ENCODE measurements at regions not wholly inside any gene's neighbourhood (a gene's known extent, or its start where the extent isn't known, plus 50 kb on each side); places are given as distances from the start of the nearest gene placed in this dataset.
"Not testable (repeated sequence)": the region's sequence is repeated elsewhere in the genome, so short reads cannot be mapped to it uniquely, and the experiment has no call there.

DNA sequence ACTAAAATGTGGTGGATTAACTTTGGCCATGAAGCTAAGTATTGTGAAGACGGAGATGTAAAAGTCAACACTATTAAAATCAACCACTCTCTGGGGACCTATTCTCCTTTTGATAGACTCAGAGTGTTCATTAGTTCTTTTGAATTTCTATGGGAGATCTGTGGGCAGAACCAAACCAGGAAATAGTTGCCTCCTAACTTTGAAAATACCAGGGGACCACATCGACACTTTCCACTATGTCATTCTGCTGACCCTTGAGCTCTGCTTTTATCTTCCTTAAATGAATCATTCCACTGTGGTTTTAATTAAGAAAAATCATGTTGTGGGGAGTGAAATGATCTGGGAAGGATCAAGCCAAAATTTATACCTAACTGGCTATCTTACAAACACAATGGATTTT is 960.5 kb downstream of the GATA3 start:
- DNase-seq: no peak

DNA sequence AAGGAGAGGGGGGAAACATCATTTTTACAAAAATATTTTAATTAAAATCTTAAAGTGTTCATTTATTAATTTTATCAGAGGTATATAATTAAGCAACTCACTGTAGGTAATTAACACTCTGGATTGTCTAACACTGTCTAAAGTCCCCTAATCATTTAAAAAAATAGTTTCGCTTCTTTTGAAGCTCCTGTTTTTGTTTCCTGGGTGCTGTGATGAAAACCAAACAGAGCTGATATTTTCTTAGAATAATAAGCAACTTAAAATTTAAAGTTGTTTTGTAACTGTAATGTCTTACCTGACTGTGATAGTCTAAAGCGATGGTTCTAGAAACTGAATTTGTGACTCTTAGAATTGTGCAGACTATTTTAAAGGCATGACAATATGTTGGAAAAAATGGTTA is 961.0 kb downstream of the GATA3 start:
- no peak for DNase-seq

DNA sequence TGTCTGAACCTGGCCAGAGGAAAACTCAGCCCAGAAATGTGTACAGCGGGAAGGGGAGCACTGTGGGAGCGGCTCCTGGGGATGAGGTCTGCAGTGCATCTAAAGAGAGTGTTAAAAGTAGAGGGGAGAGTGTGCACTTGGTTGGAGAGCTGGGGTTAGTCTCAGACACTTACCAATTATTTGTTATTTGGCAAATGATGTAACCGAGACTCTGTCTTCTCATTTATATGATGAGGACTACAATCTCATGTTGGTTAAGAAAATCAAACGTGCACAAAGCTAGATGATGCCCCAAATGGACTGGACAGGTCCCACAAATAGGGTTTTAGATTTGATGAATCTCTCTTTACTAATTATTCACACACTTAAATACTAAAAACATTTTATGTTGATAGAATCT is 962.4 kb downstream of the GATA3 start:
- DNase-seq: no peak

DNA sequence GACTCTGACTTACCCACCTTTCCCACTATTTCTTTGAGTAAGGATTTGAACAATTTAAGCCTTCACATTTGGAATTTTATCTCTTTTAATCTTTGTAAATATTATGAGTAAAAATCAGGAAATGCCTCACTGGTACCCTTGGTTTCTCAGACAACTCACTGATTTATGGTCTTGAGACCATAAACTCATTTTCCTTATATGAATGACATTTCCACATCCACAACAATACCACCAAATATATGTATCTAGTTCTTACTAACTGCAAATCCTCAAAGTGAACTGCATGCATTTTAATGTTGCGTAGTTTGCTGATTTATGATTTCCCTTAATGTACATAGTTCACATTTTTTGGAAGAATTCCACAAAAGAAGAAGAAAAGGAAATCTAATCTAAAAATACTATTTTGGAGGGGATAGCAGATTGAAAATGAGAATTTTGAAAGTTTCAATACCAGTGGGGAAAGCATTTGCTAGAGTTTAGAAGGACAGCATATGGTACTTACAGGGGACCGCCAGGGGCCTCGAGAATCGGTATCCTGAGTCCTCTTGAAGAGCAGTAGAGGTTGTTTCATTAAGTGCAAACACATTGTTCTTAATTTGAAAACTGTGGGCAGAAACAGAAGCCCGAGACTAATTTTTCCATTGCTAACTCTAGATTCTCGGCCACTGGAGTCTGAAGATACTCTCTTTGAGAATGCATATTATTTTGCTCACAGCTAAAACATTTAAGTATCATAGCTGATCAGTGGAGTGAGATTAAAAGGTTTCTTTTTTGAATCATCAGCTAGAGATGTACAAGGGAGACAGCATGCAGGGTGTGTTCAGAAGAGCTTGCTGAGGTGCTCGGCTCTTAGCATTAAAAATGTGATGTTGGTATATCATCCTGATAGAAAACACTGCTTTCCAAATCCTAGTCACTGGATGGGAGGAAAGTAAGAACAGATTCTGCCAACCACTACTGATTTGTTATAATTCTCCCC is 964.0 kb downstream of the GATA3 start:
- no peak for DNase-seq

DNA sequence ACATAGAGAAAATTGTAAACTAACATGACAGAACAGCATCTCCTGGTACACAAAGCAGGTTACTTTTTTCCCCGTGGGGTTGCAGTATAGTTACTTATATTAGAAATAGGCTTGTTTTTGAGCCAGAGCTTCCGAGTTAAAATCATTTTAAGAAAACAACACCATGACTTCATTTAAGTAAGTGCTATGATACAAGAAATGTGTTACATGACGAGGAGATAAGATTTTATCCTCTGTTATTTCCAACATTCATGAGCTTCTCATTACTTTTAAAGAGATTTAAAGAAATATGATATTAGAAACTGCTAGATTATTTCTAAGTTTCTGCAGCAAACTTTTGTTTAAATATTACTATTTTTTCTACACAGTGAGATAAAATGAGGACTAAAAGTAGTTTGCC is 968.7 kb downstream of the GATA3 start:
- DNase-seq: no peak

DNA sequence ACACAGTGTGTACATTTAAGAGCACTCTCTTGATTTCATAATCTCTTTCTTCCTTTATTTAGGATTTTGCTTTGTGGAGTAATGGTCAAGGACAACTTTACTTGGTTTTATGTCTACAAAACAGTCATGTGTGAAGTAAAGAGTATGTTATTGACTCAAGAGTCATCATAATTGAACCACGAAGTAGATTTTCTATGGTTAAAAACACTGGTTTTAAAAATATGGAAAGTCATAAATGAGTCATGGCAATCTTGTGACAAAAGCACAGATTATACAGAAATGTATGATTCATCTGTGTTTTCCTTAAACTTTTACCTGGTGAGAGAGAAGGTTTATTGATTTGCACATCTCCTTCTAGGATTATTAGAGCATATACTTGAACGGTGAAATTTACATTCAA is 969.7 kb downstream of the GATA3 start:
- DNase-seq: no peak

DNA sequence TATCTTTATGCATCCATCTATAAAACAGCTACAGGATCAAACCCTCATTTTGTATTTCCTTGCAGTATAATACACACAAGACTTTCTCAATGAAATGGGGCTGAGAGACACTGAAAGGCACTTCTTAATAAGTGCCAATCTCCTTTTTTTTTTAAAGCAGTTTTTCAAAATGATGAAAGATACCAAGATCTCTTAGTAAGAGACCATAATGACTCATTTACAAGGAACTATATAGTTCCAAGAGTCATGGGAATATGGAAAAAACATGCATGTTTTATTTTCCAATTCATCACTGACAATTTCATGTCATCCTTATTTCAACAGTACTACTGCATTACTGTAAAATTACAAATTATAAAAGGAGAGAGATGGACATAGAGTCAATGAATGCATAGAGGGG is 973.7 kb downstream of the GATA3 start:
- no peak for DNase-seq

DNA sequence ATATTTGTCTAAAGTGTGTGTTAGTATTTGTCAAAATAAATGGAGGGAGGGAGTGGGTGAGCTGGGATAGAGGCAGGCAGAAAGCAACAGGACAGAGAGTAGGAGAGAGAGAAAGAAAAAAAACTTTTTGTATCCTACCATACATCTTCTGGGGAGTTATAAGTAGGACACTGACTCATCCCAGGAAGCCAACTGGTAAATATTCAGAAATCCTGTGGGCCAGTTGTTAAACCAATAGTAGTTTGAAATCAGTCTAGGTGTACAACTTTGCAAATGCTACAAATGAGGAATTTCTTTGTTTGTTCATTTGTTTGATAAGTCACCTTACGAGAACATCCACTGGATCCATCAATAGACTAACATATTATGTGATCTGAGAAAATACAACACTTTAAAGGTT is 980.9 kb downstream of the GATA3 start:
- no peak for DNase-seq

DNA sequence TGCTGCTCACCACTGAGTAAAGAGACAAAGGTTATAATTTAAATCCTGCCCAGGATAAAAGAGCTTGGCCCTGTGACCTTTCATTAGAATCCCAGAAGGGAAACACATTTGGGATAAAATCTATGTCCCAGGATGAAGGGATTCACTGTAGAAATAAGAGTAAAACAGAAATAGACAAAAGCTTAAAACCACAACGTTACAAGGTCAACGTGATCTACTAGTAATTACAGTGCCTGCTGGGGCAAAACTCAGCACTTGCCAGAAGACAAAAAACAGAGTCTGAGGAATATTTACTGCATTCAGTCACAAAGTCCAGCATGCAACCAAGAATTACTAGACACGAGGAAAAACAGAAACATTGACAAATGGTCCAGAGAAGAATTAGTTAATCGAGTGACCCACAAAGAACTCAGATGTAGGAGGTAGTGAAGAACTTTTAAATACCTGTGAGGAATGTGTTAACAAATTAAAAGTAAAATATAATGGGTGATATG is 982.3 kb downstream of the GATA3 start:
- no peak for DNase-seq

DNA sequence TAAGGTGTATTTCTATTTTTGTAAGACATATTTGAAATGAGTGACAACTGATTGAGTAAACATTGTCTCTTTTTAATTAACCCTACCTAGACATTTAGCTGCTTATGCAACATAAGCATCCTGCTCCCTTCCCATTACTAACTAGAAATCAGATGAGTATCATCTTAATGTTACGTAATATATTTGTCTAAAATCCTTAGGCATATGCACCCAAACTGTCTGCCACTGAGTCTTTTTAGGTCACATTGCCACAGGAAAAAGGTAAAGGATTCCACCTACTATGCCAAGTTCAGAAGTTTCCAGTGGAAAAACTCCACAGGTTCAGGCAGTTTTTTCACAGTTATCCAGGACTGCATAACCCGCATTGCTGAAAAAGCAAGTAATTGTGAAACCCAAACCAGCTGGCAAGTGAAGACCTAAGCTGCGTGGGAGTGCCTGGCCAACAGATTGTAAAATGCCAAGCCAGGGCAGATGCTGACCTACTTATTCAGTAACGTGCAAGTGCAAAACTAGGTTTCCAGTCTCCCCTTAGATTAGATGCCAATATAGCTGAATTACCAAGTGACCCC is 983.7 kb downstream of the GATA3 start:
- no peak for DNase-seq

DNA sequence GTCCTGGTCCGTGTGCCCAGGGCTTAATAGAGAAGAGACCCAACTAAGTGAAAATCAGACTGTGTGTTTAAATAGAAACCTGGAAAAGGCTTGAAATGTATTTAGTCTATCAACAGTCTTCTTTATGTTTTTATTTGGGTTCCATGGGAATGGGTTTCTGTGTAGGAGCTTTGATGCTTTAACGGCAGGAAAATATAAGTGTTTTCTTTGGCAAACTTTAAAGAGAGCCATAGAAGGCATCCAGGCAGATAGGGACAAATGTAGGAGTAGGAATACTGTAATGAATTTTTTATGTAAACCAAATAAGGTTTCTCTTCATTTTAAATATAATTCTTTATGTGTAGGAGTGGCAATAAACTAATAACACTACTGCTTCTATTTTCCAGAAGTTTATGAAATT is 989.0 kb downstream of the GATA3 start:
- DNase-seq: no peak

DNA sequence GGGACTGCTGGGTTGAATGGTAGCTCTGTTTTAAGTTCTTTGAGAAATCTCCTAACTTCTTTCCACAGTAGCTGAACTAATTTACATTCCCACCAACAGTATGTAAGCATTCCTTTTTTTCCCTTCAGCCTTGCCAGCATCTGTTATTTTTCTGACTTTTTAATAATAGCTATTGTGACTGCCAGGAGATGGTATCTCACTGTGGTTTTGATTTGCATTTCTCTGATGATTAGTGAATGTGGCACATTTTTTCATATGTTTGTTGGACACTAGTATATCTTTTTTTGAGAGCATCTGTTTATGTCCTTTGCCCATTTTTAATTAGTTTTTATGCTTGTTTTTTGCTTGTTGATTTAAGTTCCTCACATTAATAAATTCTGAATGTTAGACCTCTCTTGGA is 990.8 kb downstream of the GATA3 start:
- DNase-seq: no peak

DNA sequence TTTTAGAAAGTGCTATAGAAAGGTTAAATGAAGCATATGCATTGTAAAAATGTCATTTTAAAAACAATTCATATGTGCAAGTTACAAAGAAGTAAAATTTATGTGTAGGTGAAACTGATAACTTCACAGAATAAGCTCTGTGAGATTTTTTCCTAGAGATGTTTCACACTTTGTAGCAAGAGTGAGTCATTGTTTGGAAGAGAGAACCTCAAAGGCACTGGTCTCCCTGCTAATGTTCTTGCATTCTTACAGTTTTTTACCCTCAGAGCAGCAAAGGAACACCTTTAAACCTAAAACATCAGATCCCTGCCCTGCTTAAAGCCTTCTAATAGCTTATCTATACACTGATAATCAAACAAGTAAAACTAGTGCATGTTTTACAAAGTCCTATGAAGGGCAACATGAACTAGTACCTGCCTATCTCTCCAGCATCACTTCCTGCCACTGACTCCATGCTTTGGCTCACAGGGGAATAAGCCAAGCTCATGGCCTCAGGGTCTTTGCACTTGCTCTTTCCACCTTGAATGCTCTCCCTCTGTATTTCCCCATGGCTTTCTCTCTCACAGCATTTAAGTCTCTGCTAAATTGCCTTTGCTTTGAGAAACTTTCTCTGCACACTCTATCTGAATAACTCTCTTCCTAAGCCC is 997.0 kb downstream of the GATA3 start:
- no peak for DNase-seq

DNA sequence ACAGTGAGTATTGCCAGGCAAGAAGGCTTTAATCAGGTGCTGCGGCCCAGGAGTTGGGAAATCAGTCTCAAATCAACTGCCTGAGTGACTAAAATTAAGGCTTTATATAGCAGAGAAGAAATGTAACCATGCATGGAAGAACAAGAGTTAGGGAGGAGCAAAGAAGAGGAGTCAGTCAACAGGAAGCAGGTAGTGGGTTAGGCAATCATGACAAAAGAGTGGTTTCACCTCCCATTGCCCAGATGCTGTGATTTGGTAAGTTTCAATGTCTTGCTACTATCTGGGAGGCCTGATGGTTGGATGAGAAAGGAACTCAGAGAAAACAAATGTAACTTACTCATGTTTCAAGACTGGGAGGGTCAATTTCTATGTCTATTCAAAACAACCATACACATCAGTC is 998.3 kb downstream of the GATA3 start:
- no peak for DNase-seq

DNA sequence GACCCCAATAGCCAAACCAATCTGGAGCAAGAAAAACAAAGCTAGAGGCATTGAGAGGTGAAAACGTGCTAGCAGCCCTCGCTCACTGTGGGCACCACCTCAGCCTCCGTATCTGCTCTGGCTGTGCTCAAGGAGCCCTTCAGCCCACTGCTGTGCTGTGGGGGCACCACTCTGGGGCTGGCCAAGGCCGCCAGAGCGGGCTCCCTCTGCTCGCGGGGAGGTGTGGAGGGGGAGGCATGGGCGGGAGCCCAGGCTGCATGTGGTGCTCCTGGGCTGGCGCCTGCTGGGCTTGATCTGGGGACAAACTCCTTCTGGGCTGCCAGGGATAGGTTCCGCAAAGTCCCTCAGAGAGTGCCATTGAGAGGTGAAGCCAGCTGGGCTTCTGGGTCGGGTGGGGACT is 1002.0 kb downstream of the GATA3 start:
- no peak for DNase-seq

DNA sequence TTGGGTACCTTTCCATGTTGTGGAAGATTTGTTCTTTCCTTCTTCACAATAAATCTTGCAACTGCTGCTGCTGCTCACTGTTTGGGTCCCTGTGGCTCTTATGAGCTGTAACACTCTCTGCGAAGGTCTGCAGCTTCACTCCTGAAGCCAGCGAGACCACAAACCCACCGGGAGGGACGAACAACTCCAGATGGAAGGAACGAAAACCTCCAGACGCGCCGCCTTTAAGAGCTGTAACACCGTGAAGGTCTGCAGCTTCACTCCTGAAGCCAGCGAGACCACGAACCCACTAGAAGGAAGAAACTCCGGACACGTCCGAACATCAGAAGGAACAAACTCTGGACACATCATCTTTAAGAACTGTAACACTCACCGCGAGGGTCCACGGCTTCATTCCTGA is 1002.8 kb downstream of the GATA3 start:
- DNase-seq: not testable (repeated sequence)

DNA sequence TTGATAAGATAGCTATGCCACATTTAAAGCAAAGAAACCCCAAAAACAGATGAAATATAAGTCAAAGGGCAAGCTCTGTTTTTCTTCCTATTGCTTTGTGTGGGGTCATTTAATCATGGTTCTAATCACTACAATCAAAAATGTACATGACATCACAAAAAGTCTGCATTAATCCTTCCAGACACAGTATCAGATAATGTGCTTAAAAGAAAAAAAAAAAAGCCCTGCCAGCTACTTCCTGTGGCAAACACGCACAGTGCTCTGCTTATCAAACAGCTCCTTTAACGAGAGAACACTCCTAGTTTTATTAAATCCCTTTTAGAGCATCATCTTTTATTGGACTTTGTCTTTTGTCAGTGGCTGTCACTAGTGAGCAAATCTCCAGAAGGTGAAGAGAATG is 1005.8 kb downstream of the GATA3 start:
- no peak for DNase-seq

DNA sequence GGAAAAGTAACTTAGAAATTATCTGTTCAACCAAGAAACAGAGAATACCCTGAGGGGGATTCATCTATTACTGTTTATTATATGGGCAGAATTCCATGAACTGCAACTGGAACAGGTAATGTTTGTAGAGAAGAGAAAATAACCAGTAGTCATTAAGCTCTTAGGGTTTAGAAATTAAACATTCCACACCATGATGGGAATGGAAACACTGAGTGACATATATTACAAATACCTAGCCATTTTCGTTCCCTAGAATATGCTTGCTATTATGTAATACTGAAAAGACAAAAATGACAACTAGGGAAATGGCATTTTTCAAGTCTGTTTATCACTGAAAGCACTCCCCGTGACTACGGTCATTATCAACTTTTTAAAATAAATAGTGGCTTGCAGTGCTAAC is 1007.4 kb downstream of the GATA3 start:
- DNase-seq: no peak

DNA sequence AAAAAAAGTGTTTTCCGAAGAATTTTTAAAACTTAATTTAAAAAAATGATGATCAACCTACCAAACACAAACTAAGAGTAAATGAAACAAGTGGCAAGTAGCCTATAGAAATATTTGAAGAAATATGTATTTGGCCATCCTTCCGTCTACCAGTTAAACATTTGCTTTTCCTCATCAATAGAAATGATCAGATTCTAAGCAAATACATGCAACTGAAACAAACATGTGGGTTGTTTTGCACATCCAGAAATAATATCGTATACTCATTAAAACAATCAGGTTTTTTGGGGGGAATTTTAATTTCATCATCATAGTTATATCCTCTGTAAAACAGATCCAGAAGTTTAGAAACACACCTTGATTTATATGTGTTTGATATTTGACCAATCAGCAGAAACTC is 1011.7 kb downstream of the GATA3 start:
- DNase-seq: no peak

DNA sequence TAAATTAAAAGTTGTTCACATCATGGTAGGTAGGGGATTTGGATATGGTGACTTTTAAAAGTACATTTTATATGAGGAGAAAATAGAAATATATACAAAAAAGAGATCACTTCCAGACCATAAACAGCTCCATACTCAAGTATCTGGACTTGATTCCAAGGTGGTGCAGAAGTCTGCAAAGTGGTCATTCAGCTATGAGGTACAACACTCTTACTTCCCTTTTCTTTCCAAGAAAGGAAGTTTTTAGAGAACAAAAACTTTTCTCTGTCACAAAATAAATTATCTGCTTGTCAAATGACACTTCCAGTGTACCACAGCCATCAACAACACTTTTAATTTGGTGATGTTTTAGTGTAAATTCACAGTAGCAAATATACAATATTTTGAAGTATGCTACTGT is 1013.5 kb downstream of the GATA3 start:
- DNase-seq: no peak

DNA sequence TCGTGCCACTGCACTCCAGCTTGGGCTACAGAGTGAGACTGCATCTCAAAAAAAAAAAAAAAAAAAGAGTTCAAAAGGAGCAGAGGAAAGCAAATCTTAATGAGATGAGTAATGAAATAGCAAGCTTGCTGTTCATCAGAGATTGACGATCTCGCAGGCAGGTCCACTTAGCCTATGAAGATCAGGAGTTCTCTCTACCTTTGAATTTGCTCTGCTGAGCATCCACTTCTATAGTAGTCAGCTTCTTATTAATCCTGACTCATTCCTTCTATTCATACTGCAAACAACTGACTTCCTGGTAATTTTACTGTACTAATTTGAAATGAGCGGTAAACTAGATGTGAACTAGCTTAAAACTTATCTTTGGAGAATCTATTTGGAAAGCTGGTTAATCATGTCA is 1014.6 kb downstream of the GATA3 start:
- no peak for DNase-seq

DNA sequence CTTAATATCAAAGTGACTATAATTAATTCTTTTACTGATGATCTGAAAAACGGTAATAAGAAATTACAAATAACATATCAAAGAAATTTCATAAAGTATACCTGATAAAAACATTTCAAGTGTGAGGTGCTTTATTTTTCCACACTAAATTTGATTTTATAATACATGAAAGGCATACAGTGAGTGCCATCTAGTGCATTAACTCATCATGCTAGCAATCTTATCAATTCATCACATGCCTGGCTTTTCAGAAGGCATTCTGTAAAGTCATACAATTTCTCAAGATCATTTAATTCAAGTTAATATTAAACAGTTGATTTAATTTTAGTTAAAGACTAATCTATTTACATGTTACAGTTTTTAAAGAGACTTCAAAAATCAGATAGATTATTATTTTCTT is 1020.9 kb downstream of the GATA3 start:
- no peak for DNase-seq

DNA sequence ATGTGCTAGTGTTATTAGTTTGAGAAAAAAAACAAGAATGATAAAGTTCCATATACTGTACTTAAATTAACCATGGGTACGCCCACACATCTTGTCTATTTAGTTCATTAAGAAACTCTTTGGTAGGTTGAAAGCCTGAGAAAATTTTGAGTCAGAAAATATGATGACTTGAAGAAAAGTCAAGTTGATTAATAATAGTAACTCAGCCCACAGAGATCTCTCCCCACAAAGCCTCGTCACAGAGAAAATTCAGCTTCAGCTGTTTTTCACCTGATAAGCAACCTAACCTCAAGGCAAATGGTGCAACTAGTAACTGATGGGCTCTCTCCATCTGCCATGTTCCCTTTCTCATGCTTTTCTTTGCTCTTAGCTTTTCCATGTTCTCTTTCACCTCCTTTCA is 1021.6 kb downstream of the GATA3 start:
- no peak for DNase-seq

DNA sequence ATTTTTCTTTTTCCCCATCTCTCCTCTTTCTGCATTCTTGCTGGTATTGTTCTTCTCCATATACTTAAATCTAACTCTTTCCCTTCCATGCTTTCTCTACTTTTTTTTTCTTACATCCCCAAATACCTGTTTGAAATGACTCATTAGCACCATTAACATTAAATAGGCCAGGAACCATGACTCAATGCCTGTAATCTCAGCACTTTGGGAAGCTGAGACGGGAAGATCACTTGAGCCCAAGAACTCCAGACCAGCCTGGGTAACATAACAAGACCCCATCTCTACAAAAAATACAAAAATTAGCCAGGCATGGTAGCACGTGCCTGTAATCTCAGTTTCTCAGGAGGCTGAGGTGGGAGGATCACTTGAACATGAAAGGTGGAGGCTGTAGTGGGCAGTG is 1026.8 kb downstream of the GATA3 start:
- DNase-seq: no peak
